Eye (tissue), 1 donor: ENCODE measurements at regions not wholly inside any gene's neighbourhood (a gene's known extent, or its start where the extent isn't known, plus 50 kb on each side); places are given as distances from the start of the nearest gene placed in this dataset.
"Not testable (repeated sequence)": the region's sequence is repeated elsewhere in the genome, so short reads cannot be mapped to it uniquely, and the experiment has no call there.

Experiments
- DNase-seq: peaks from one replicate; pipeline ENCODE4 v3.0.0-alpha.2; 2015

- DNase-seq = no peak
Observed at GRCh38 chr20:55406891-55407290, 598.4 kb downstream of the CBLN4 start.

GRCh38 chr20:55394592-55394991 lies 610.7 kb downstream of the CBLN4 start:
- peak; percentile 11 for DNase-seq

- DNase-seq = no peak
Observed at GRCh38 chr20:55390791-55391190, 614.5 kb downstream of the CBLN4 start.

GRCh38 chr20:55386686-55387085 lies 618.6 kb downstream of the CBLN4 start:
- DNase-seq = no peak

GRCh38 chr20:55375920-55376319 lies 629.4 kb downstream of the CBLN4 start:
- no peak for DNase-seq

GRCh38 chr20:55365745-55366144 lies 639.6 kb downstream of the CBLN4 start:
- DNase-seq = no peak

- no peak for DNase-seq
Observed at GRCh38 chr20:55360895-55361294, 644.4 kb downstream of the CBLN4 start.

- DNase-seq = peak; percentile 5
Observed at GRCh38 chr20:55354720-55355119, 650.6 kb downstream of the CBLN4 start.

- no peak for DNase-seq
Observed at GRCh38 chr20:55353206-55353605, 652.1 kb downstream of the CBLN4 start.

GRCh38 chr20:55348223-55348622 lies 657.1 kb downstream of the CBLN4 start:
- no peak for DNase-seq

GRCh38 chr20:55342822-55343221 lies 662.5 kb downstream of the CBLN4 start:
- no peak for DNase-seq

GRCh38 chr20:55333798-55334197 lies 671.5 kb downstream of the CBLN4 start:
- DNase-seq = no peak

GRCh38 chr20:55329108-55329507 lies 676.2 kb downstream of the CBLN4 start:
- peak; percentile 32 for DNase-seq

- no peak for DNase-seq
Observed at GRCh38 chr20:55322745-55323144, 682.6 kb downstream of the CBLN4 start.

GRCh38 chr20:55316753-55317152 lies 688.6 kb downstream of the CBLN4 start:
- no peak for DNase-seq

- DNase-seq = not testable (repeated sequence)
Observed at GRCh38 chr20:55310844-55311243, 694.5 kb downstream of the CBLN4 start.

GRCh38 chr20:55291261-55291660 lies 714.1 kb downstream of the CBLN4 start:
- DNase-seq = no peak

GRCh38 chr20:55283889-55284288 lies 721.4 kb downstream of the CBLN4 start:
- no peak for DNase-seq

GRCh38 chr20:55273149-55273548 lies 732.2 kb downstream of the CBLN4 start:
- no peak for DNase-seq

- no peak for DNase-seq
Observed at GRCh38 chr20:55271371-55271770, 733.9 kb downstream of the CBLN4 start.

- DNase-seq = no peak
Observed at GRCh38 chr20:55269913-55270312, 735.4 kb downstream of the CBLN4 start.

GRCh38 chr20:55266361-55266760 lies 739.0 kb downstream of the CBLN4 start:
- DNase-seq = no peak

GRCh38 chr20:55264703-55265239 lies 740.5 kb downstream of the CBLN4 start:
- DNase-seq = no peak

- no peak for DNase-seq
Observed at GRCh38 chr20:55258559-55258958, 746.8 kb downstream of the CBLN4 start.

GRCh38 chr20:55255016-55255415 lies 750.3 kb downstream of the CBLN4 start:
- DNase-seq = no peak

- DNase-seq = peak; percentile 17
Observed at GRCh38 chr20:55253781-55254180, 751.5 kb downstream of the CBLN4 start.
